ENCODE measurements at regions not wholly inside any gene's neighbourhood (a gene's known extent, or its start where the extent isn't known, plus 50 kb on each side); places are given as distances from the start of the nearest gene placed in this dataset.

- CTCF ChIA-PET = no interaction called here
- H3K27ac ChIP-seq (ENCODE audit: insufficient read depth, low read length) = no peak overlapping the region
- no TSS peak for BruUV-seq (replicated peaks)
- no peak overlapping the region for H4K91ac ChIP-seq (ENCODE audit: insufficient read depth, low read depth, low read length)
- H4K8ac ChIP-seq (ENCODE audit: low read depth in 2 of 2, low read length in 2 of 2) = no peak overlapping the region
- no peak overlapping the region for H3K23ac ChIP-seq (ENCODE audit: low read depth, low read length)
- no peak overlapping the region for H2AK9ac ChIP-seq (replicated peaks; ENCODE audit: low read depth, low read length, poor library complexity)
- H3K9me3 ChIP-seq (ENCODE audit: control insufficient read depth, insufficient read depth, low read length) = no peaks in the 10 kb centered on the region
- H2AK5ac ChIP-seq (ENCODE audit: low read depth, low read length) = no peak overlapping the region
- no peak overlapping the region for H3K4me3 ChIP-seq (ENCODE audit: insufficient read depth, low read depth, low read length)
- no peaks in the 10 kb centered on the region for H3K9me1 ChIP-seq (ENCODE audit: insufficient read depth, low read length)
- no peak overlapping the region for H3K14ac ChIP-seq (replicated peaks; ENCODE audit: low read depth, low read length)
- no peak overlapping the region for H2BK15ac ChIP-seq (ENCODE audit: low read depth, low read length)
- H2BK120ac ChIP-seq (ENCODE audit: low read depth, low read length) = no peak overlapping the region
- no peaks in the 10 kb centered on the region for H3K36me3 ChIP-seq (ENCODE audit: control insufficient read depth, insufficient read depth, low read length)
- H3K27me3 ChIP-seq (ENCODE audit: control insufficient read depth, insufficient read depth, low read length) = peaks cover 4% of the 10 kb centered on the region
- no peak for ATAC-seq (ENCODE audit: low read depth)
- no peak overlapping the region for H3K4ac ChIP-seq (ENCODE audit: low read depth, low read length)
- H3K18ac ChIP-seq (ENCODE audit: low read depth, low read length) = no peak overlapping the region
- no peaks in the 10 kb centered on the region for H3K4me1 ChIP-seq (ENCODE audit: control insufficient read depth, insufficient read depth, low read length)
- in situ Hi-C loops (cut with MboI; ENCODE audit: low sequenced_read_pairs) = no loop called here
- no peak overlapping the region for H3K9ac ChIP-seq (ENCODE audit: low read depth, low read length)
- H3K56ac ChIP-seq (ENCODE audit: extremely low read depth, insufficient read depth, low read length) = no peak overlapping the region
- H4K5ac ChIP-seq (ENCODE audit: low read depth, low read length) = no peak overlapping the region
- POLR2A ChIA-PET (ENCODE audit: unreplicated experiment) = no interaction called here
- intact Hi-C loops (cut with micrococcal nuclease) = no loop called here
- no peak overlapping the region for H3K4me2 ChIP-seq (ENCODE audit: low read depth, low read length)
- TF ChIP-seq RFX5 (IDR thresholded peaks at IDR 0.05; ENCODE audit: low read depth, low read length) = no peak
- TF ChIP-seq RAD21 (IDR thresholded peaks at IDR 0.05; ENCODE audit: low read length) = no peak
- no peak for TF ChIP-seq SMC3 (IDR thresholded peaks at IDR 0.05; ENCODE audit: low read depth, low read length)
- no peak for TF ChIP-seq CEBPB (IDR thresholded peaks at IDR 0.05; ENCODE audit: low read depth, low read length)
- H2AFZ ChIP-seq (replicated peaks; ENCODE audit: low read length, poor library complexity) = no peak overlapping the region
- no peak overlapping the region for H2BK20ac ChIP-seq (ENCODE audit: low read depth, low read length)
- WGBS, 2 experiments (ENCODE audit: extremely low coverage in 2 of 2, insufficient read length in 1 of 2) = no CpG with 5 or more reads among the region's 1 CpG
- no peaks in the 10 kb centered on the region for H3K79me1 ChIP-seq (ENCODE audit: low read depth in 1 of 2, low read length in 2 of 2)
- H4K20me1 ChIP-seq (ENCODE audit: insufficient read depth, low read length) = no peaks in the 10 kb centered on the region
- no peak overlapping the region for H2BK5ac ChIP-seq (ENCODE audit: low read depth, low read length, poor library complexity, severe bottlenecking)
- dilution Hi-C loops (cut with HindIII; ENCODE audit: low sequenced_read_pairs, unreplicated experiment) = no loop called here
- DNase-seq = no peak
These were observed 75.7 kb upstream of the WLS start for GRCh38 chr1:68308034-68308433.

Measured in IMR-90 (cell line).